Keratinocyte (primary cell): ENCODE measurements at regions not wholly inside any gene's neighbourhood (a gene's known extent, or its start where the extent isn't known, plus 50 kb on each side); places are given as distances from the start of the nearest gene placed in this dataset.

Experiments used
- EZH2 ChIP-seq: IDR thresholded peaks from one replicate; pipeline ENCODE4 v1.6.1; 2012; ENCODE audit warnings: inconsistent platforms, mild to moderate bottlenecking, low read length, moderate library complexity
- TF ChIP-seq, protein P1 (sequence below), 3 experiments: IDR thresholded peaks in 1 of 3; conservative IDR thresholded peaks in 1 of 3; optimal IDR thresholded peaks in 1 of 3; 2 replicates in 2 of 3; 3 replicates in 1 of 3; pipeline versions ENCODE3 to v1.5.1; 2011; ENCODE audit warnings: low read length in 3 of 3, mild to moderate bottlenecking in 3 of 3, moderate library complexity in 2 of 3, control low read depth in 1 of 3, inconsistent platforms in 1 of 3; ENCODE audit not compliant: insufficient read depth in 2 of 3; ENCODE audit errors: extremely low read depth in 1 of 3

- TF ChIP-seq, protein P1, sequence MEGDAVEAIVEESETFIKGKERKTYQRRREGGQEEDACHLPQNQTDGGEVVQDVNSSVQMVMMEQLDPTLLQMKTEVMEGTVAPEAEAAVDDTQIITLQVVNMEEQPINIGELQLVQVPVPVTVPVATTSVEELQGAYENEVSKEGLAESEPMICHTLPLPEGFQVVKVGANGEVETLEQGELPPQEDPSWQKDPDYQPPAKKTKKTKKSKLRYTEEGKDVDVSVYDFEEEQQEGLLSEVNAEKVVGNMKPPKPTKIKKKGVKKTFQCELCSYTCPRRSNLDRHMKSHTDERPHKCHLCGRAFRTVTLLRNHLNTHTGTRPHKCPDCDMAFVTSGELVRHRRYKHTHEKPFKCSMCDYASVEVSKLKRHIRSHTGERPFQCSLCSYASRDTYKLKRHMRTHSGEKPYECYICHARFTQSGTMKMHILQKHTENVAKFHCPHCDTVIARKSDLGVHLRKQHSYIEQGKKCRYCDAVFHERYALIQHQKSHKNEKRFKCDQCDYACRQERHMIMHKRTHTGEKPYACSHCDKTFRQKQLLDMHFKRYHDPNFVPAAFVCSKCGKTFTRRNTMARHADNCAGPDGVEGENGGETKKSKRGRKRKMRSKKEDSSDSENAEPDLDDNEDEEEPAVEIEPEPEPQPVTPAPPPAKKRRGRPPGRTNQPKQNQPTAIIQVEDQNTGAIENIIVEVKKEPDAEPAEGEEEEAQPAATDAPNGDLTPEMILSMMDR (optimal IDR thresholded peaks at IDR 0.05 in 1 of 3, IDR thresholded peaks at IDR 0.05 in 1 of 3, conservative IDR thresholded peaks at IDR 0.05 in 1 of 3; ENCODE audit: extremely low read depth in 1 of 3, insufficient read depth in 2 of 3, low read length in 3 of 3) = no peak
- TF ChIP-seq EZH2 = no peak
These were observed 385.3 kb downstream of the IRS1 start for GRCh38 chr2:226414335-226414734.
